K562 (cell line): ENCODE measurements at regions not wholly inside any gene's neighbourhood (a gene's known extent, or its start where the extent isn't known, plus 50 kb on each side); places are given as distances from the start of the nearest gene placed in this dataset.

ENCODE experiments used
- BHLHE40 ChIP-seq: IDR thresholded peaks from 2 replicates; pipeline ENCODE4 v1.6.1; 2011; ENCODE audit warnings: low read length, improper control_type of control experiment
- CBX1 ChIP-seq: sonication (generic); IDR thresholded peaks from 2 replicates; pipeline ENCODE4 v1.6.1; 2016; ENCODE audit warnings: antibody characterized with exemption, low read depth, mild to moderate bottlenecking
- CHD2 ChIP-seq: IDR thresholded peaks from 2 replicates; pipeline ENCODE4 v1.6.1; 2011; ENCODE audit warnings: low read depth, low read length
- HDAC2 ChIP-seq: fragments of 450-650 bp; IDR thresholded peaks from 2 replicates; pipeline ENCODE4 v1.6.1; 2016; ENCODE audit warnings: mild to moderate bottlenecking
- HDAC8 ChIP-seq: fragments of 450-650 bp; IDR thresholded peaks from 2 replicates; pipeline ENCODE4 v1.6.1; 2016; ENCODE audit warnings: mild to moderate bottlenecking, missing genetic modification characterization, moderate library complexity, missing compliant biosample characterization
- HIVEP1 ChIP-seq: fragments of 250-450 bp; sonication (Bioruptor Pico); IDR thresholded peaks from 2 replicates; pipeline ENCODE4 v1.4.0; 2020; ENCODE audit warnings: mild to moderate bottlenecking
- JUN ChIP-seq, 2 experiments: sonication (generic) in 1 of 2; formaldehyde crosslinking in 1 of 2; IDR thresholded peaks; 2 replicates each; pipeline versions ENCODE4 v1.6.1 to v1.8.0; 2012 to 2022; ENCODE audit warnings: borderline replicate concordance in 2 of 2, mild to moderate bottlenecking in 2 of 2, improper control_type of control experiment in 1 of 2, low read depth in 1 of 2, low read length in 1 of 2, missing genetic modification reagents in 1 of 2
- POLR2A ChIP-seq: fragments of 450-650 bp; conservative IDR thresholded peaks from 2 replicates; pipeline ENCODE4 v1.6.1; 2016
- PRMT5 ChIP-seq: sonication (generic); formaldehyde crosslinking; IDR thresholded peaks from 2 replicates; pipeline ENCODE4 v1.5.0; 2020; ENCODE audit warnings: missing genetic modification reagents
- RAD21 ChIP-seq, 2 experiments: fragments of 250-450 bp in 1 of 2; fragments of 450-650 bp in 1 of 2; sonication (Bioruptor Pico) in 1 of 2; formaldehyde crosslinking in 1 of 2; IDR thresholded peaks in 1 of 2; conservative IDR thresholded peaks in 1 of 2; 2 replicates each; pipeline versions ENCODE4 v1.4.0 to v1.8.0; 2020 to 2022; ENCODE audit warnings: mild to moderate bottlenecking in 2 of 2, moderate library complexity in 1 of 2
- ZNF274 ChIP-seq: IDR thresholded peaks from 2 replicates; pipeline ENCODE4 v1.6.1; 2011; ENCODE audit warnings: low read depth, mild to moderate bottlenecking, low read length, moderate library complexity, borderline replicate concordance
- ZNF282 ChIP-seq: sonication (generic); formaldehyde crosslinking; IDR thresholded peaks from 2 replicates; pipeline ENCODE4 v1.8.1; 2023; ENCODE audit warnings: missing genetic modification reagents
- TF ChIP-seq, protein P1 (sequence below): sonication (generic); formaldehyde crosslinking; IDR thresholded peaks from 2 replicates; pipeline ENCODE4 v1.8.0; 2022; ENCODE audit warnings: mild to moderate bottlenecking, missing genetic modification reagents, borderline replicate concordance
- TF ChIP-seq, protein P2 (sequence below), 3 experiments: IDR thresholded peaks in 2 of 3; conservative IDR thresholded peaks in 1 of 3; 2 replicates each; pipeline ENCODE4 v1.5.1; 2011 to 2012; ENCODE audit warnings: low read length in 3 of 3, mild to moderate bottlenecking in 3 of 3, control low read depth in 2 of 3, improper control_type of control experiment in 1 of 3, inconsistent platforms in 1 of 3, low read depth in 1 of 3, mixed read lengths in 1 of 3, moderate library complexity in 1 of 3; ENCODE audit not compliant: insufficient read depth in 2 of 3

DNA sequence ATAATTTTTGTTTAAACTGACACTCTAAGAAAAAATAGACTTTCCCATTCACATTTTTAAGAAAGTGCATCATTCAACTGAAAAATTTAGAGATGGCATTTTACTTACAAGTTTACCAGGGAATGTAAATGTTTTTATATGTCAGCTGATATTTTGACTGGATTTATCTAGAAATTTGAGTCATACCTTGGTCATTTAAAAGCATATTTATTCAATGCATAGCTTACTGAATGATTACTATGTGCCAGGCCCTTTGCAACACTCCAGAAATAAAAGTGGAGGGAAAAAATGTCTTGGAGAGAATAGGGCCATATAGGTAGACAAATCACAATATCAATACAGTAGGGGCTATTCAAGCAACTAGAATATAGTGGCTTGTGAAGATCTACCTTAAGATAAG lies 98.4 kb upstream of the FAM3C start:
- TF ChIP-seq CHD2, result no peak
- TF ChIP-seq, protein P1, sequence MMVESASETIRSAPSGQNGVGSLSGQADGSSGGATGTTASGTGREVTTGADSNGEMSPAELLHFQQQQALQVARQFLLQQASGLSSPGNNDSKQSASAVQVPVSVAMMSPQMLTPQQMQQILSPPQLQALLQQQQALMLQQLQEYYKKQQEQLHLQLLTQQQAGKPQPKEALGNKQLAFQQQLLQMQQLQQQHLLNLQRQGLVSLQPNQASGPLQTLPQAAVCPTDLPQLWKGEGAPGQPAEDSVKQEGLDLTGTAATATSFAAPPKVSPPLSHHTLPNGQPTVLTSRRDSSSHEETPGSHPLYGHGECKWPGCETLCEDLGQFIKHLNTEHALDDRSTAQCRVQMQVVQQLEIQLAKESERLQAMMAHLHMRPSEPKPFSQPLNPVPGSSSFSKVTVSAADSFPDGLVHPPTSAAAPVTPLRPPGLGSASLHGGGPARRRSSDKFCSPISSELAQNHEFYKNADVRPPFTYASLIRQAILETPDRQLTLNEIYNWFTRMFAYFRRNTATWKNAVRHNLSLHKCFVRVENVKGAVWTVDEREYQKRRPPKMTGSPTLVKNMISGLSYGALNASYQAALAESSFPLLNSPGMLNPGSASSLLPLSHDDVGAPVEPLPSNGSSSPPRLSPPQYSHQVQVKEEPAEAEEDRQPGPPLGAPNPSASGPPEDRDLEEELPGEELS, result no peak
- TF ChIP-seq RAD21 (CRISPR knock-in tag; conservative IDR thresholded peaks at IDR 0.05 in 1 of 2, IDR thresholded peaks at IDR 0.05 in 1 of 2), result no peak
- no peak for TF ChIP-seq PRMT5
- no peak for TF ChIP-seq HDAC8 (tag)
- no peak for TF ChIP-seq ZNF274
- TF ChIP-seq CBX1, result no peak
- no peak for TF ChIP-seq HDAC2
- no peak for TF ChIP-seq POLR2A
- no peak for TF ChIP-seq ZNF282 (CRISPR knock-in tag)
- TF ChIP-seq JUN (IDR thresholded peaks at IDR 0.05; ENCODE audit: borderline replicate concordance, low read depth, low read length), result no peak
- no peak for TF ChIP-seq JUN (CRISPR knock-in tag; IDR thresholded peaks at IDR 0.05; ENCODE audit: borderline replicate concordance)
- TF ChIP-seq HIVEP1, result no peak
- TF ChIP-seq, protein P2, sequence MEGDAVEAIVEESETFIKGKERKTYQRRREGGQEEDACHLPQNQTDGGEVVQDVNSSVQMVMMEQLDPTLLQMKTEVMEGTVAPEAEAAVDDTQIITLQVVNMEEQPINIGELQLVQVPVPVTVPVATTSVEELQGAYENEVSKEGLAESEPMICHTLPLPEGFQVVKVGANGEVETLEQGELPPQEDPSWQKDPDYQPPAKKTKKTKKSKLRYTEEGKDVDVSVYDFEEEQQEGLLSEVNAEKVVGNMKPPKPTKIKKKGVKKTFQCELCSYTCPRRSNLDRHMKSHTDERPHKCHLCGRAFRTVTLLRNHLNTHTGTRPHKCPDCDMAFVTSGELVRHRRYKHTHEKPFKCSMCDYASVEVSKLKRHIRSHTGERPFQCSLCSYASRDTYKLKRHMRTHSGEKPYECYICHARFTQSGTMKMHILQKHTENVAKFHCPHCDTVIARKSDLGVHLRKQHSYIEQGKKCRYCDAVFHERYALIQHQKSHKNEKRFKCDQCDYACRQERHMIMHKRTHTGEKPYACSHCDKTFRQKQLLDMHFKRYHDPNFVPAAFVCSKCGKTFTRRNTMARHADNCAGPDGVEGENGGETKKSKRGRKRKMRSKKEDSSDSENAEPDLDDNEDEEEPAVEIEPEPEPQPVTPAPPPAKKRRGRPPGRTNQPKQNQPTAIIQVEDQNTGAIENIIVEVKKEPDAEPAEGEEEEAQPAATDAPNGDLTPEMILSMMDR (IDR thresholded peaks at IDR 0.05 in 2 of 3, conservative IDR thresholded peaks at IDR 0.05 in 1 of 3; ENCODE audit: insufficient read depth in 2 of 3, low read depth in 1 of 3, low read length in 3 of 3), result no peak
- TF ChIP-seq BHLHE40, result no peak
